ENCODE measurements at regions not wholly inside any gene's neighbourhood (a gene's known extent, or its start where the extent isn't known, plus 50 kb on each side); places are given as distances from the start of the nearest gene placed in this dataset.

- Histone ChIP-seq H3K4me3 (ENCODE audit: low read depth in 2 of 2, low read length in 2 of 2) (no peak overlapping the region), H3K36me3 (ENCODE audit: control insufficient read depth, insufficient read depth, low read length) (no peaks in the 10 kb centered on the region), H3K4me1 (ENCODE audit: control insufficient read depth, insufficient read depth, low read length) (no peaks in the 10 kb centered on the region), H3K27me3 (ENCODE audit: control insufficient read depth, insufficient read depth, low read length) (no peaks in the 10 kb centered on the region), H3K9me3 (ENCODE audit: control insufficient read depth, insufficient read depth, low read depth, low read length) (no peaks in the 10 kb centered on the region), H3K27ac (ENCODE audit: low read length) (no peak overlapping the region)
- ChIA-PET POLR2A (no interaction called here), CTCF (no interaction called here)
- in situ Hi-C loops (cut with HindIII; ENCODE audit: low pct_unique_long_range_greater_than_20kb, low sequenced_read_pairs) (no loop called here), intact Hi-C loops (cut with micrococcal nuclease; ENCODE audit: unreplicated experiment) (no loop called here)
- ATAC-seq, result no peak
- no peak for DNase-seq (ENCODE audit: low read depth, low spot score)
- TF ChIP-seq POLR2AphosphoS5 (IDR thresholded peaks at IDR 0.05; ENCODE audit: low read depth, low read length) (no peak), SIN3A (IDR thresholded peaks at IDR 0.05; ENCODE audit: borderline replicate concordance, insufficient read depth, low read depth, low read length) (no peak), CTCF (IDR thresholded peaks at IDR 0.05) (no peak), REST (IDR thresholded peaks at IDR 0.05; ENCODE audit: insufficient read depth in 1 of 2, low read depth in 2 of 2, low read length in 1 of 2) (no peak), TCF7L2 (IDR thresholded peaks at IDR 0.05; ENCODE audit: low read depth, low read length) (no peak)
- BruUV-seq (replicated peaks), result no TSS peak
These were observed 517.9 kb upstream of the ATXN8OS start for GRCh38 chr13:69589531-69590235.

GRCh38 chr13:69585656-69586055 is 522.0 kb upstream of the ATXN8OS start:
- BruUV-seq (replicated peaks), result no TSS peak
- POLR2A ChIA-PET, result no interaction called here
- H3K36me3 ChIP-seq (ENCODE audit: control insufficient read depth, insufficient read depth, low read length), result no peaks in the 10 kb centered on the region
- H3K9me3 ChIP-seq (ENCODE audit: control insufficient read depth, insufficient read depth, low read depth, low read length), result no peaks in the 10 kb centered on the region
- H3K27ac ChIP-seq (ENCODE audit: low read length), result no peak overlapping the region
- H3K27me3 ChIP-seq (ENCODE audit: control insufficient read depth, insufficient read depth, low read length), result no peaks in the 10 kb centered on the region
- CTCF ChIA-PET, result no interaction called here
- ATAC-seq (no peak), DNase-seq (ENCODE audit: low read depth, low spot score) (no peak)
- in situ Hi-C loops (cut with HindIII; ENCODE audit: low pct_unique_long_range_greater_than_20kb, low sequenced_read_pairs) (no loop called here), intact Hi-C loops (cut with micrococcal nuclease; ENCODE audit: unreplicated experiment) (no loop called here)
- no peak overlapping the region for H3K4me3 ChIP-seq (ENCODE audit: low read depth in 2 of 2, low read length in 2 of 2)
- TF ChIP-seq CTCF (IDR thresholded peaks at IDR 0.05), result no peak
- TF ChIP-seq SIN3A (IDR thresholded peaks at IDR 0.05; ENCODE audit: borderline replicate concordance, insufficient read depth, low read depth, low read length), result no peak
- no peak for TF ChIP-seq TCF7L2 (IDR thresholded peaks at IDR 0.05; ENCODE audit: low read depth, low read length)
- TF ChIP-seq REST (IDR thresholded peaks at IDR 0.05; ENCODE audit: insufficient read depth in 1 of 2, low read depth in 2 of 2, low read length in 1 of 2), result no peak
- no peak for TF ChIP-seq POLR2AphosphoS5 (IDR thresholded peaks at IDR 0.05; ENCODE audit: low read depth, low read length)
- no peaks in the 10 kb centered on the region for H3K4me1 ChIP-seq (ENCODE audit: control insufficient read depth, insufficient read depth, low read length)
